GM12878 (cell line): ENCODE measurements at regions not wholly inside any gene's neighbourhood (a gene's known extent, or its start where the extent isn't known, plus 50 kb on each side); places are given as distances from the start of the nearest gene placed in this dataset.

Source experiments
- ATAC-seq: fragments of 200-7000 bp; cut with Tn5 transposase; 3 replicates; pipeline ENCODE4 v1.9.1; 2020; ENCODE audit warnings: mild to moderate bottlenecking, moderate library complexity
- BruUV-seq: library from RNA; stranded (reverse); fragments of 400-500 nt; replicated peaks from 2 replicates; lab custom pipeline; 2021; lab: Mats Ljungman, UMichigan
- CTCF ChIA-PET: fragments of 300-600 bp; sonication (Branson Sonifier 250); formaldehyde crosslinking; extraction: SDS; loops from one replicate; lab custom pipeline; 2021; ENCODE audit warnings: inconsistent platforms; lab: Yijun Ruan, JAX
- POLR2A ChIA-PET: fragments of 350-600 bp; formaldehyde crosslinking; extraction: SDS; loops from one replicate; lab custom pipeline; 2021; ENCODE audit warnings: inconsistent platforms; lab: Charles Lee
- RAD21 ChIA-PET: fragments of 300-600 bp; sonication (Branson Sonifier 250); formaldehyde crosslinking; loops from one replicate; lab custom pipeline; 2023; ENCODE audit warnings: antibody characterized with exemption; ENCODE audit not compliant: unreplicated experiment; lab: Charles Lee
- SMC1A ChIA-PET: fragments of 300-600 bp; sonication (Branson Sonifier 250); formaldehyde crosslinking; loops from one replicate; lab custom pipeline; 2023; ENCODE audit not compliant: unreplicated experiment, uncharacterized antibody; lab: Charles Lee
- DNase-seq: peaks from one replicate; pipeline ENCODE4 v3.0.0-alpha.2; 2011; ENCODE audit warnings: low read depth, low spot score
- FAIRE-seq: peaks from 3 replicates; lab custom pipeline; 2011; peaks lifted over from hg19 to GRCh38; lab: Jason Lieb, UNC
- H2AFZ ChIP-seq: 2 replicates; pipeline ENCODE4 v1.6.0; 2011; ENCODE audit warnings: low read depth, low read length, control low read depth; ENCODE audit not compliant: control insufficient read depth
- H3K27ac ChIP-seq: 2 replicates; pipeline ENCODE4 v1.5.1; 2011; ENCODE audit warnings: control low read depth; ENCODE audit not compliant: control insufficient read depth, insufficient read depth
- H3K27me3 ChIP-seq, 2 experiments: replicated peaks in 1 of 2; 2 replicates each; pipeline versions ENCODE4 v1.6.0 to v1.6.1; 2011; ENCODE audit warnings: low read length in 1 of 2; ENCODE audit not compliant: control insufficient read depth in 2 of 2, insufficient read depth in 2 of 2
- H3K36me3 ChIP-seq, 2 experiments: 2 replicates each; pipeline ENCODE4 v1.5.1; 2011; ENCODE audit warnings: low read length in 1 of 2; ENCODE audit not compliant: control insufficient read depth in 2 of 2, insufficient read depth in 2 of 2
- H3K4me1 ChIP-seq: 2 replicates; pipeline ENCODE4 v1.6.1; 2011; ENCODE audit warnings: mild to moderate bottlenecking, low read length, moderate library complexity, mixed read lengths; ENCODE audit not compliant: control insufficient read depth, insufficient read depth
- H3K4me2 ChIP-seq: 2 replicates; pipeline ENCODE4 v1.6.0; 2011; ENCODE audit warnings: control low read depth; ENCODE audit not compliant: control insufficient read depth, insufficient read depth
- H3K4me3 ChIP-seq: fragments of 200-600 bp; sonication (generic); 2 replicates; pipeline ENCODE4 v1.5.1; 2016
- H3K79me2 ChIP-seq: 2 replicates; pipeline ENCODE4 v1.6.0; 2011; ENCODE audit warnings: low read length; ENCODE audit not compliant: control insufficient read depth, insufficient read depth
- H3K9ac ChIP-seq: 2 replicates; pipeline ENCODE4 v1.8.0; 2011; ENCODE audit warnings: low read length, control low read depth, mixed read lengths; ENCODE audit not compliant: control insufficient read depth, insufficient read depth
- H3K9me3 ChIP-seq: replicated peaks from 3 replicates; pipeline ENCODE4 v1.5.1; 2011; ENCODE audit warnings: mild to moderate bottlenecking, low read length; ENCODE audit not compliant: control insufficient read depth, insufficient read depth
- H4K20me1 ChIP-seq: 2 replicates; pipeline ENCODE4 v1.6.0; 2011; ENCODE audit not compliant: control insufficient read depth, insufficient read depth
- BHLHE40 ChIP-seq, 2 experiments: fragments of 450-650 bp in 1 of 2; IDR thresholded peaks; 2 replicates each; pipeline ENCODE4 v1.6.1; 2011 to 2017; ENCODE audit warnings: low read depth in 2 of 2, borderline replicate concordance in 1 of 2, improper control_type of control experiment in 1 of 2, low read length in 1 of 2, mild to moderate bottlenecking in 1 of 2
- CBFB ChIP-seq: IDR thresholded peaks from 2 replicates; pipeline ENCODE4 v1.6.1; 2016; ENCODE audit warnings: antibody characterized with exemption, low read depth
- CHD1 ChIP-seq: IDR thresholded peaks from 2 replicates; pipeline ENCODE4 v1.6.1; 2012; ENCODE audit warnings: low read depth, low read length, improper control_type of control experiment
- ESRRA ChIP-seq: IDR thresholded peaks from 2 replicates; pipeline ENCODE4 v1.6.1; 2012; ENCODE audit warnings: mild to moderate bottlenecking, low read length, improper control_type of control experiment
- FOXK2 ChIP-seq: fragments of 450-650 bp; IDR thresholded peaks from 2 replicates; pipeline ENCODE4 v1.6.1; 2017; ENCODE audit warnings: mild to moderate bottlenecking, moderate library complexity
- FOXM1 ChIP-seq: IDR thresholded peaks from 2 replicates; pipeline ENCODE4 v1.6.1; 2012; ENCODE audit warnings: low read depth, mild to moderate bottlenecking, inconsistent platforms, low read length, moderate library complexity
- GATAD2B ChIP-seq: fragments of 450-650 bp; conservative IDR thresholded peaks from 2 replicates; pipeline ENCODE4 v1.6.1; 2017; ENCODE audit warnings: low read depth, mild to moderate bottlenecking, moderate library complexity
- MYC ChIP-seq: IDR thresholded peaks from 2 replicates; pipeline ENCODE4 v1.6.1; 2011; ENCODE audit warnings: mild to moderate bottlenecking, low read length, moderate library complexity, inconsistent platforms; ENCODE audit not compliant: insufficient read depth, insufficient replicate concordance, insufficient read length, severe bottlenecking
- NFYB ChIP-seq: IDR thresholded peaks from 2 replicates; pipeline ENCODE4 v1.6.1; 2011; ENCODE audit warnings: low read depth, mild to moderate bottlenecking, low read length, improper control_type of control experiment, moderate library complexity; ENCODE audit not compliant: insufficient read depth
- NR2C2 ChIP-seq: IDR thresholded peaks from 2 replicates; pipeline ENCODE4 v1.6.1; 2011; ENCODE audit warnings: borderline replicate concordance, low read depth; ENCODE audit not compliant: control insufficient read depth, insufficient read length
- POU2F2 ChIP-seq: IDR thresholded peaks from 3 replicates; pipeline ENCODE4 v1.6.1; 2011; ENCODE audit warnings: low read depth, mild to moderate bottlenecking, low read length, borderline replicate concordance
- RBBP5 ChIP-seq: fragments of 200-600 bp; sonication (generic); conservative IDR thresholded peaks from 2 replicates; pipeline ENCODE4 v1.6.1; 2016
- SIX5 ChIP-seq: IDR thresholded peaks from 2 replicates; pipeline ENCODE4 v1.6.1; 2011; ENCODE audit warnings: mild to moderate bottlenecking, low read depth, low read length, moderate library complexity; ENCODE audit not compliant: severe bottlenecking
- SMAD1 ChIP-seq: fragments of 450-650 bp; IDR thresholded peaks from 2 replicates; pipeline ENCODE4 v1.6.1; 2018; ENCODE audit warnings: mild to moderate bottlenecking, low read depth; ENCODE audit not compliant: partially characterized antibody
- SREBF2 ChIP-seq: IDR thresholded peaks from 2 replicates; pipeline ENCODE4 v1.6.1; 2012; ENCODE audit warnings: mild to moderate bottlenecking, low read length
- SUPT20H ChIP-seq: IDR thresholded peaks from 2 replicates; pipeline ENCODE4 v1.6.1; 2011; ENCODE audit warnings: low read depth, mild to moderate bottlenecking, low read length, moderate library complexity, borderline replicate concordance; ENCODE audit not compliant: control insufficient read depth
- ZNF24 ChIP-seq: fragments of 450-650 bp; IDR thresholded peaks from 2 replicates; pipeline ENCODE4 v1.6.1; 2017; ENCODE audit warnings: antibody characterized with exemption, mild to moderate bottlenecking
- ZNF274 ChIP-seq: IDR thresholded peaks from one replicate; pipeline ENCODE4 v1.8.0; 2011; ENCODE audit not compliant: insufficient read length, insufficient read depth
- WGBS: methylation state at CpG from one replicate; pipeline ENCODE4 v1.1.6; 2016; ENCODE audit warnings: low lambda C conversion rate; ENCODE audit not compliant: insufficient replicate concordance, insufficient coverage; ENCODE audit errors: missing lambda C conversion rate; 5-methylcytosine and 5-hydroxymethylcytosine counted together
- in situ Hi-C: fragments of 300-500 bp; cut with MboI; formaldehyde crosslinking; loops from 9 replicates; pipeline ENCODE4 v1.14.3; 2018; ENCODE audit warnings: mixed read lengths
- intact Hi-C: fragments of 100-400 bp; cut with micrococcal nuclease; formaldehyde crosslinking; loops from one replicate; pipeline ENCODE4 v1.14.2; 2022; ENCODE audit not compliant: unreplicated experiment
- TF ChIP-seq, protein P1 (sequence below): fragments of 450-650 bp; formaldehyde crosslinking; IDR thresholded peaks from 2 replicates; pipeline ENCODE4 v1.4.0; 2022; ENCODE audit warnings: mild to moderate bottlenecking, moderate library complexity

DNA sequence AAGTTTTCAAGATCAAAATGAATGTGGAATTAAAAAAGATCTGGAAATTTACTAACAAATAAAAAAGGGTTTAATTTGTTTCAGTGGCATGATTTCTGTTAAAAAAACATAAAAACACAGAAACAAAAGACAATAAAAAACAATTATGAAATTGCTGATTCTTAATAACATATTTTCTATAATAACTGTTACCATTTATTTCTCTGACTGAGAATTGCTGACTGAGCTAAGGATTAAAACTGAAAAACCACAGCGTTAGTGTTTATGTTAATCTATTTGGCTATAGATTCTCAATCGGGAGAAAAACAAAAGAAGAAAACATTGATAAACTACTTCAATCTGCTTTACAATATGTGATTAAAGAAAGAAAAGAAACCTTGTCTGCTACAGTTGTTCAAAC, 678.6 kb upstream of the ZEB2 start:
- POLR2A ChIA-PET, result no interaction called here
- no TSS peak for BruUV-seq
- SMC1A ChIA-PET, result interaction anchor here (0.8 kb wide), 1 partner anchor 554 kb away, joined by 3 read pairs; no protein-coding TSS in a partner anchor

DNA sequence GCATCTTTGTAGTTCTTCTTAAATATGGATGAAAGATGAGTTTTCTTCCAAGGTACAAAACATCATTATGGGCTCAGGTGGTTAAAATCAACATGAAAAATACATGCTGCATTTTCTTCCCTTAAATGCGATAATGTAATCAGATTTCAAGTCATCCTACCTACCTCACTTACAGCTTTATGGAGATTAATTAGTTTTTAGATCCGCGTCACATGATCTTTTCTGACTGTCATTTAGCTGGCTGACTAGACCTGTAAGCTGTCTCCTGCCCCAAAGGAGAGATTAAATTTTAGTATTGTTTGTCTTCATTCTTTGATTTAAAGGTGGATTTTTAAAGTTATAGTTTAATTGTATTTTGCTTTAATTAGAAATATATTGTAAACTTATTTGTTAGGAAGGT, 678.0 kb upstream of the ZEB2 start:
- CTCF ChIA-PET, result no interaction called here
- no peaks in the 10 kb centered on the region for H4K20me1 ChIP-seq
- H3K36me3 ChIP-seq, result no peaks in the 10 kb centered on the region
- in situ Hi-C loops (no loop called here), intact Hi-C loops (no loop called here)
- no TSS peak for BruUV-seq
- no peaks in the 10 kb centered on the region for H3K9me3 ChIP-seq
- FAIRE-seq (no peak), DNase-seq (no peak), ATAC-seq (no peak)
- SMC1A ChIA-PET, result no interaction called here
- no peaks in the 10 kb centered on the region for H3K4me1 ChIP-seq
- RAD21 ChIA-PET, result no interaction called here
- H3K4me3 ChIP-seq, result no peak overlapping the region
- H3K27me3 ChIP-seq, result no peaks in the 10 kb centered on the region
- no peak overlapping the region for H2AFZ ChIP-seq
- H3K27ac ChIP-seq, result no peak overlapping the region
- POLR2A ChIA-PET, result no interaction called here
- H3K4me2 ChIP-seq, result no peak overlapping the region
- 85% methylated on average over 3 of the region's 3 CpGs for WGBS
- H3K9ac ChIP-seq, result no peak overlapping the region
- H3K79me2 ChIP-seq, result no peaks in the 10 kb centered on the region
- no peak for TF ChIP-seq SIX5
- TF ChIP-seq FOXM1, result no peak
- TF ChIP-seq MYC, result no peak
- TF ChIP-seq ZNF24, result no peak
- TF ChIP-seq CHD1, result no peak
- no peak for TF ChIP-seq POU2F2
- no peak for TF ChIP-seq FOXK2
- no peak for TF ChIP-seq BHLHE40 (IDR thresholded peaks at IDR 0.05; ENCODE audit: borderline replicate concordance in 1 of 2, low read depth in 2 of 2, low read length in 1 of 2)
- TF ChIP-seq SREBF2, result no peak
- no peak for TF ChIP-seq ZNF274
- TF ChIP-seq SUPT20H, result no peak
- TF ChIP-seq, protein P1, sequence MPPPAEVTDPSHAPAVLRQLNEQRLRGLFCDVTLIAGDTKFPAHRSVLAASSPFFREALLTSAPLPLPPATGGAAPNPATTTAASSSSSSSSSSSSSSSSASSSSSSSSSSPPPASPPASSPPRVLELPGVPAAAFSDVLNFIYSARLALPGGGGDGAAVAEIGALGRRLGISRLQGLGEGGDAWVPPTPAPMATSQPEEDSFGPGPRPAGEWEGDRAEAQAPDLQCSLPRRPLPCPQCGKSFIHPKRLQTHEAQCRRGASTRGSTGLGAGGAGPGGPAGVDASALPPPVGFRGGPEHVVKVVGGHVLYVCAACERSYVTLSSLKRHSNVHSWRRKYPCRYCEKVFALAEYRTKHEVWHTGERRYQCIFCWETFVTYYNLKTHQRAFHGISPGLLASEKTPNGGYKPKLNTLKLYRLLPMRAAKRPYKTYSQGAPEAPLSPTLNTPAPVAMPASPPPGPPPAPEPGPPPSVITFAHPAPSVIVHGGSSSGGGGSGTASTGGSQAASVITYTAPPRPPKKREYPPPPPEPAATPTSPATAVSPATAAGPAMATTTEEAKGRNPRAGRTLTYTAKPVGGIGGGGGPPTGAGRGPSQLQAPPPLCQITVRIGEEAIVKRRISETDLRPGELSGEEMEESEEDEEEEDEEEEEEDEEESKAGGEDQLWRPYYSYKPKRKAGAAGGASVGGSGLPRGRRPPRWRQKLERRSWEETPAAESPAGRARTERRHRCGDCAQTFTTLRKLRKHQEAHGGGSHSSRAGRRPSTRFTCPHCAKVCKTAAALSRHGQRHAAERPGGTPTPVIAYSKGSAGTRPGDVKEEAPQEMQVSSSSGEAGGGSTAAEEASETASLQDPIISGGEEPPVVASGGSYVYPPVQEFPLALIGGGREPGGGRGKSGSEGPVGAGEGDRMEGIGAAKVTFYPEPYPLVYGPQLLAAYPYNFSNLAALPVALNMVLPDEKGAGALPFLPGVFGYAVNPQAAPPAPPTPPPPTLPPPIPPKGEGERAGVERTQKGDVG (CRISPR knock-in tag), result no peak
- TF ChIP-seq NR2C2, result no peak

More for the DNA sequence above, 678.6 kb upstream of the ZEB2 start:
- no peaks in the 10 kb centered on the region for H3K27me3 ChIP-seq
- no peaks in the 10 kb centered on the region for H3K79me2 ChIP-seq
- in situ Hi-C loops (no loop called here), intact Hi-C loops (no loop called here)
- H3K27ac ChIP-seq, result no peak overlapping the region
- FAIRE-seq (no peak), DNase-seq (no peak), ATAC-seq (no peak)
- H3K9ac ChIP-seq, result no peak overlapping the region
- WGBS, result 53% methylated on average over 2 of the region's 2 CpGs
- H3K9me3 ChIP-seq, result no peaks in the 10 kb centered on the region
- no peaks in the 10 kb centered on the region for H3K4me1 ChIP-seq
- no peak overlapping the region for H3K4me2 ChIP-seq
- ChIA-PET RAD21 (interaction anchor here (0.6 kb wide), 1 partner anchor 1094 kb away, joined by 4 read pairs; no protein-coding TSS in a partner anchor), CTCF (no interaction called here)
- no peak overlapping the region for H3K4me3 ChIP-seq
- TF ChIP-seq NFYB (no peak), ESRRA (no peak), CBFB (no peak), SMAD1 (no peak), GATAD2B (no peak), RBBP5 (no peak)
- H4K20me1 ChIP-seq, result no peaks in the 10 kb centered on the region
- H2AFZ ChIP-seq, result no peak overlapping the region
- no peaks in the 10 kb centered on the region for H3K36me3 ChIP-seq
